ENCODE measurements at regions not wholly inside any gene's neighbourhood (a gene's known extent, or its start where the extent isn't known, plus 50 kb on each side); places are given as distances from the start of the nearest gene placed in this dataset.

GRCh38 chr16:6266703-6267102 is 1065.9 kb upstream of the RBFOX1 start:
- TF ChIP-seq EZH2 (IDR thresholded peaks at IDR 0.05; ENCODE audit: borderline replicate concordance, low read depth, low read length, severe bottlenecking) (no peak), JUN (IDR thresholded peaks at IDR 0.05; ENCODE audit: borderline replicate concordance, insufficient read depth, insufficient read length, low read depth) (no peak)
